ENCODE measurements at regions not wholly inside any gene's neighbourhood (a gene's known extent, or its start where the extent isn't known, plus 50 kb on each side); places are given as distances from the start of the nearest gene placed in this dataset.

- no peak overlapping the region for H3K4me3 ChIP-seq (ENCODE audit: low read depth, low read length, poor library complexity, severe bottlenecking)
- H3K9me2 ChIP-seq (ENCODE audit: insufficient read depth, low read length): no peaks in the 10 kb centered on the region
- no peak overlapping the region for H2AFZ ChIP-seq (ENCODE audit: low read length)
- no peaks in the 10 kb centered on the region for H4K20me1 ChIP-seq (ENCODE audit: insufficient read depth, low read length)
- H3K79me2 ChIP-seq (ENCODE audit: insufficient read depth, low read depth, low read length): no peaks in the 10 kb centered on the region
- CTCF ChIA-PET (ENCODE audit: unreplicated experiment): no interaction called here
- no peak for DNase-seq (ENCODE audit: low spot score)
- POLR2A ChIA-PET: no interaction called here
- intact Hi-C loops (cut with micrococcal nuclease; ENCODE audit: unreplicated experiment): no loop called here
- H3K9me3 ChIP-seq (ENCODE audit: low read length): no peaks in the 10 kb centered on the region
- H3K4me2 ChIP-seq (ENCODE audit: low read length): no peak overlapping the region
- no peaks in the 10 kb centered on the region for H3K4me1 ChIP-seq (ENCODE audit: insufficient read depth, low read length, poor library complexity, severe bottlenecking)
- H3K36me3 ChIP-seq (ENCODE audit: insufficient read depth, low read length): no peaks in the 10 kb centered on the region
- BruUV-seq (replicated peaks): no TSS peak
- TF ChIP-seq EZH2phosphoT487 (IDR thresholded peaks at IDR 0.05; ENCODE audit: borderline replicate concordance, low read depth, low read length) (no peak), CTCF (conservative IDR thresholded peaks at IDR 0.05; ENCODE audit: low read length) (no peak)
- no peak overlapping the region for H3K27ac ChIP-seq (ENCODE audit: low read depth, low read length, poor library complexity, severe bottlenecking)
These were observed 180.5 kb upstream of the PDE1C start for GRCh38 chr7:32250471-32251260.

GRCh38 chr7:32250003-32250402, 179.8 kb upstream of the PDE1C start:
- Histone ChIP-seq H3K36me3 (ENCODE audit: insufficient read depth, low read length) (no peaks in the 10 kb centered on the region), H3K4me2 (ENCODE audit: low read length) (no peak overlapping the region), H3K9me2 (ENCODE audit: insufficient read depth, low read length) (no peaks in the 10 kb centered on the region), H3K4me1 (ENCODE audit: insufficient read depth, low read length, poor library complexity, severe bottlenecking) (no peaks in the 10 kb centered on the region), H3K9me3 (ENCODE audit: low read length) (no peaks in the 10 kb centered on the region), H3K4me3 (ENCODE audit: low read depth, low read length, poor library complexity, severe bottlenecking) (no peak overlapping the region), H4K20me1 (ENCODE audit: insufficient read depth, low read length) (no peaks in the 10 kb centered on the region), H3K27ac (ENCODE audit: low read depth, low read length, poor library complexity, severe bottlenecking) (no peak overlapping the region), H3K79me2 (ENCODE audit: insufficient read depth, low read depth, low read length) (no peaks in the 10 kb centered on the region), H2AFZ (ENCODE audit: low read length) (no peak overlapping the region)
- CTCF ChIA-PET (ENCODE audit: unreplicated experiment): no interaction called here
- intact Hi-C loops (cut with micrococcal nuclease; ENCODE audit: unreplicated experiment): no loop called here
- DNase-seq (ENCODE audit: low spot score): no peak
- TF ChIP-seq CTCF (conservative IDR thresholded peaks at IDR 0.05; ENCODE audit: low read length) (no peak), EZH2phosphoT487 (IDR thresholded peaks at IDR 0.05; ENCODE audit: borderline replicate concordance, low read depth, low read length) (no peak)
- POLR2A ChIA-PET: no interaction called here
- BruUV-seq (replicated peaks): no TSS peak

GRCh38 chr7:32248522-32248921, 178.3 kb upstream of the PDE1C start:
- no peak for DNase-seq (ENCODE audit: low spot score)
- Histone ChIP-seq H3K4me1 (ENCODE audit: insufficient read depth, low read length, poor library complexity, severe bottlenecking) (no peaks in the 10 kb centered on the region), H3K79me2 (ENCODE audit: insufficient read depth, low read depth, low read length) (no peaks in the 10 kb centered on the region), H3K9me2 (ENCODE audit: insufficient read depth, low read length) (no peaks in the 10 kb centered on the region), H3K4me2 (ENCODE audit: low read length) (no peak overlapping the region), H3K4me3 (ENCODE audit: low read depth, low read length, poor library complexity, severe bottlenecking) (no peak overlapping the region), H3K27ac (ENCODE audit: low read depth, low read length, poor library complexity, severe bottlenecking) (no peak overlapping the region), H2AFZ (ENCODE audit: low read length) (no peak overlapping the region), H3K36me3 (ENCODE audit: insufficient read depth, low read length) (no peaks in the 10 kb centered on the region), H4K20me1 (ENCODE audit: insufficient read depth, low read length) (no peaks in the 10 kb centered on the region), H3K9me3 (ENCODE audit: low read length) (no peaks in the 10 kb centered on the region)
- no peak for TF ChIP-seq EZH2phosphoT487 (IDR thresholded peaks at IDR 0.05; ENCODE audit: borderline replicate concordance, low read depth, low read length)
- no peak for TF ChIP-seq CTCF (conservative IDR thresholded peaks at IDR 0.05; ENCODE audit: low read length)
- POLR2A ChIA-PET: no interaction called here
- intact Hi-C loops (cut with micrococcal nuclease; ENCODE audit: unreplicated experiment): no loop called here
- BruUV-seq (replicated peaks): no TSS peak
- CTCF ChIA-PET (ENCODE audit: unreplicated experiment): no interaction called here
